ENCODE measurements at regions not wholly inside any gene's neighbourhood (a gene's known extent, or its start where the extent isn't known, plus 50 kb on each side); places are given as distances from the start of the nearest gene placed in this dataset.

- TF ChIP-seq EZH2phosphoT487 (IDR thresholded peaks at IDR 0.05; ENCODE audit: low read depth): no peak
- TF ChIP-seq CTCF (IDR thresholded peaks at IDR 0.05; ENCODE audit: low read depth, low read length): no peak
- H3K9ac ChIP-seq (ENCODE audit: low read length): no peak overlapping the region
- no peaks in the 10 kb centered on the region for H4K20me1 ChIP-seq (ENCODE audit: insufficient read depth, low read length)
- H3K79me2 ChIP-seq (ENCODE audit: low read length): no peaks in the 10 kb centered on the region
- H3K9me3 ChIP-seq (ENCODE audit: insufficient read depth, low read length): no peaks in the 10 kb centered on the region
- H3K4me2 ChIP-seq (ENCODE audit: low read length): no peak overlapping the region
- no peaks in the 10 kb centered on the region for H3K27me3 ChIP-seq (ENCODE audit: low read depth, low read length)
- no peaks in the 10 kb centered on the region for H3K36me3 ChIP-seq (replicated peaks; ENCODE audit: low read depth, low read length)
- H3K4me1 ChIP-seq (ENCODE audit: low read length): no peaks in the 10 kb centered on the region
- H3K27ac ChIP-seq (ENCODE audit: low read length): no peak overlapping the region
- H2AFZ ChIP-seq (ENCODE audit: low read depth, low read length): no peak overlapping the region
- no peak overlapping the region for H3K4me3 ChIP-seq (ENCODE audit: low read length)
These were observed 349.6 kb downstream of the GPATCH2 start for GRCh38 chr1:217281332-217281731.

GRCh38 chr1:217275655-217276398, 355.1 kb downstream of the GPATCH2 start:
- H3K9me3 ChIP-seq (ENCODE audit: insufficient read depth, low read length): no peaks in the 10 kb centered on the region
- no peaks in the 10 kb centered on the region for H3K27me3 ChIP-seq (ENCODE audit: low read depth, low read length)
- H4K20me1 ChIP-seq (ENCODE audit: insufficient read depth, low read length): no peaks in the 10 kb centered on the region
- no peak overlapping the region for H3K27ac ChIP-seq (ENCODE audit: low read length)
- no peaks in the 10 kb centered on the region for H3K79me2 ChIP-seq (ENCODE audit: low read length)
- no peaks in the 10 kb centered on the region for H3K36me3 ChIP-seq (replicated peaks; ENCODE audit: low read depth, low read length)
- H3K4me2 ChIP-seq (ENCODE audit: low read length): no peak overlapping the region
- H3K4me3 ChIP-seq (ENCODE audit: low read length): no peak overlapping the region
- H2AFZ ChIP-seq (ENCODE audit: low read depth, low read length): no peak overlapping the region
- H3K9ac ChIP-seq (ENCODE audit: low read length): no peak overlapping the region
- TF ChIP-seq EZH2phosphoT487 (IDR thresholded peaks at IDR 0.05; ENCODE audit: low read depth) (no peak), CTCF (IDR thresholded peaks at IDR 0.05; ENCODE audit: low read depth, low read length) (no peak)
- H3K4me1 ChIP-seq (ENCODE audit: low read length): no peaks in the 10 kb centered on the region

DNA sequence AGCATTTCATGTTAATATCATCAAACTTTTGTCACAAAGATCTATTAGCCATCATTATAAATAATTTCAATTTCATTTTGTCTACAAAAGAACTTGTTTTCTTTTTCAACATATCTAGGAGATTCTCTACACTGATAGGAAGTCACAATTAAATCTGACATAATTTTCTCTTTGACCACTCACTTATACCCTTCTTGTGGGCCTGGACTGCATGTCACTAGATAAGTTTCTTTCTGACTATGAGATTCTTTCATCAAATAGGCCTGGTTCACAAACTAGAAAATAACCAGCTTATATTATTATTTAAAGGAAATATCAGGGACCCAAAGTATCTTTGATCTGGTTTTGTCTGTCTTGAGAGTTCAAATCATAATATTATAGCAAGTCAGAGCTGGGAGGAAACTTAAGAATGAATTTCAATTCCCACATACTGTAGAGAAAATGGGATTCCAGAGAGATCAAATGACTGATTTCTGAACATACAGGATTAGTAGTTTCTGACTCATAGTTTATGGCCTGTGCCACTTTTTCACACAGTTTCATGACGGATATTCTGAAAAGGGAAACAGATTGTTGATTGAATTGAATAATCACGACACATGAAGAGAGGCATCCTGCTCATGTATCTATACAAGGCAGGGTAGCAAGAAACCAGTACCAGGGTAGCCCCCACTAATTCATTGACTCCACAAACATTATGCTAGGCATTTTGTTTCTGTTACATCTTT, 355.8 kb downstream of the GPATCH2 start:
- Histone ChIP-seq H3K4me1 (ENCODE audit: low read length) (no peaks in the 10 kb centered on the region), H3K79me2 (ENCODE audit: low read length) (no peaks in the 10 kb centered on the region), H2AFZ (ENCODE audit: low read depth, low read length) (no peak overlapping the region), H3K9me3 (ENCODE audit: insufficient read depth, low read length) (no peaks in the 10 kb centered on the region), H3K9ac (ENCODE audit: low read length) (no peak overlapping the region), H3K4me2 (ENCODE audit: low read length) (no peak overlapping the region), H4K20me1 (ENCODE audit: insufficient read depth, low read length) (no peaks in the 10 kb centered on the region), H3K27me3 (ENCODE audit: low read depth, low read length) (no peaks in the 10 kb centered on the region), H3K36me3 (replicated peaks; ENCODE audit: low read depth, low read length) (no peaks in the 10 kb centered on the region), H3K4me3 (ENCODE audit: low read length) (no peak overlapping the region), H3K27ac (ENCODE audit: low read length) (no peak overlapping the region)
- no peak for TF ChIP-seq CTCF (IDR thresholded peaks at IDR 0.05; ENCODE audit: low read depth, low read length)
- TF ChIP-seq EZH2phosphoT487 (IDR thresholded peaks at IDR 0.05; ENCODE audit: low read depth): no peak

DNA sequence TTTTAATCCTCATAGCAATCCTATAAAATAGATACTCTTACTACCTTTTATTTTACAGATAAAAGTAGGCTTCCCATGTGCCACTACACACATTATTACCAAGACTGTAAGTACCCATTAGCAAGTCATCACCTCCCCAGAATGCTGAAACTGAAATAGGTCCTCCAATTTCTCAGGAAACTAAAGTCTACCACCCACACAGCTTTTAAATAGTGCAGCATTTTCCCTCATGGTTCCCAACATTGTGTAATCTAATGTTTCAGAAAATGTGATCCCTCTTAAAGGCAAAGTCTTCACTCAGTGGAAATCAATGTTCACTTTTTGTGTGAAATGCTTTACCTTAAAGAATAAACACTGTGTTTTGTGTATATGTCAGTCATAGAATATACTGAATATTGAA, 356.5 kb downstream of the GPATCH2 start:
- H3K9ac ChIP-seq (ENCODE audit: low read length): no peak overlapping the region
- H4K20me1 ChIP-seq (ENCODE audit: insufficient read depth, low read length): no peaks in the 10 kb centered on the region
- H3K4me1 ChIP-seq (ENCODE audit: low read length): no peaks in the 10 kb centered on the region
- H2AFZ ChIP-seq (ENCODE audit: low read depth, low read length): no peak overlapping the region
- TF ChIP-seq CTCF (IDR thresholded peaks at IDR 0.05; ENCODE audit: low read depth, low read length) (no peak), EZH2phosphoT487 (IDR thresholded peaks at IDR 0.05; ENCODE audit: low read depth) (no peak)
- no peaks in the 10 kb centered on the region for H3K9me3 ChIP-seq (ENCODE audit: insufficient read depth, low read length)
- no peaks in the 10 kb centered on the region for H3K27me3 ChIP-seq (ENCODE audit: low read depth, low read length)
- H3K4me3 ChIP-seq (ENCODE audit: low read length): no peak overlapping the region
- H3K79me2 ChIP-seq (ENCODE audit: low read length): no peaks in the 10 kb centered on the region
- H3K27ac ChIP-seq (ENCODE audit: low read length): no peak overlapping the region
- no peaks in the 10 kb centered on the region for H3K36me3 ChIP-seq (replicated peaks; ENCODE audit: low read depth, low read length)
- H3K4me2 ChIP-seq (ENCODE audit: low read length): no peak overlapping the region

All from OCI-LY3 (cell line).